Gastrocnemius medialis (tissue), 4 donors: ENCODE measurements at regions not wholly inside any gene's neighbourhood (a gene's known extent, or its start where the extent isn't known, plus 50 kb on each side); places are given as distances from the start of the nearest gene placed in this dataset.

Experiments
- CTCF ChIP-seq, 5 experiments: fragments of 450-650 bp in 3 of 5; fragments of 200-600 bp in 2 of 5; sonication (generic) in 2 of 5; IDR thresholded peaks in 4 of 5; conservative IDR thresholded peaks in 1 of 5; 1 replicate in 4 of 5; 2 replicates in 1 of 5; pipeline ENCODE4 v1.5.1; 2016 to 2019; ENCODE audit warnings: antibody characterized with exemption in 5 of 5, mild to moderate bottlenecking in 3 of 5, moderate library complexity in 3 of 5
- POLR2A ChIP-seq, 2 donors: fragments of 450-650 bp; IDR thresholded peaks; one replicate each; pipeline ENCODE4 v1.6.1; 2017; ENCODE audit warnings: antibody characterized with exemption in 2 of 2, mild to moderate bottlenecking in 2 of 2, moderate library complexity in 2 of 2

GRCh38 chr6:119586250-119586882, 236.8 kb upstream of the MAN1A1 start:
- no peak for TF ChIP-seq CTCF (IDR thresholded peaks at IDR 0.05 in 4 of 5, conservative IDR thresholded peaks at IDR 0.05 in 1 of 5)
- no peak for TF ChIP-seq POLR2A (IDR thresholded peaks at IDR 0.05)
